ENCODE measurements at regions not wholly inside any gene's neighbourhood (a gene's known extent, or its start where the extent isn't known, plus 50 kb on each side); places are given as distances from the start of the nearest gene placed in this dataset.
"Not testable (repeated sequence)": the region's sequence is repeated elsewhere in the genome, so short reads cannot be mapped to it uniquely, and the experiment has no call there.

- not testable (repeated sequence) for TF ChIP-seq CTCF (IDR thresholded peaks at IDR 0.05; ENCODE audit: extremely low read depth in 1 of 2, insufficient read depth in 1 of 2, low read depth in 1 of 2, low read length in 2 of 2); POLR2AphosphoS5 (IDR thresholded peaks at IDR 0.05; ENCODE audit: insufficient read depth, low read depth, low read length); MYC (IDR thresholded peaks at IDR 0.05; ENCODE audit: low read depth, low read length); MAX (IDR thresholded peaks at IDR 0.05; ENCODE audit: insufficient read depth, insufficient read length); EZH2 (IDR thresholded peaks at IDR 0.05; ENCODE audit: borderline replicate concordance, low read depth, low read length, severe bottlenecking); JUN (IDR thresholded peaks at IDR 0.05; ENCODE audit: borderline replicate concordance, insufficient read depth, insufficient read length, low read depth)
These were observed 167.5 kb upstream of the MARCKS start for GRCh38 chr6:113689620-113690019.

Data from endothelial cell of umbilical vein (primary cell).